HG02938 (cell line): ENCODE measurements at regions not wholly inside any gene's neighbourhood (a gene's known extent, or its start where the extent isn't known, plus 50 kb on each side); places are given as distances from the start of the nearest gene placed in this dataset.
"Not testable (repeated sequence)": the region's sequence is repeated elsewhere in the genome, so short reads cannot be mapped to it uniquely, and the experiment has no call there.

Experiments
- ATAC-seq: cut with Tn5 transposase; IDR thresholded peaks from one replicate; pipeline ENCODE4 v1.9.1; 2021; ENCODE audit warnings: mild to moderate bottlenecking, moderate library complexity; ENCODE audit not compliant: unreplicated experiment

DNA sequence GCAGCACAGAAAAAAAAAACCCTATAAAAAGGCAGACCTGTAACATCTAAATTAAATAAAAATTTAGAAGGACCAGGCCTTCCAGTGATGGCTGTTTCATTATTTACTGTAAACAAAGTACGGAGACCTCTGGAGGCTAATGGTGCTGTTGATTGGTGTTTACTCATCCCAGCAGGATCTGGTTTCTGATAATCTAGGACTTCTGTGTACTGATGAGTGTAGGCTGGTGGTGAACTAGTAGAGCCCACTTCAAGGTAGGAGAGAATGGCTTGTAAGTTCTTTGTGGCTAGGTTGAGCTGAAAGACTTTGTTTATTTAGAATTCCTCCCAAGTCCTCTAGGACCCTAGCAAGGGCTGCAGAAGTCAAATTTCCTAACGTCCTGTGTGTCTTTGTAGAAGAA is 398.1 kb upstream of the PITX2 start:
- no peak for ATAC-seq

GRCh38 chr4:111022758-111023157 is 399.9 kb upstream of the PITX2 start:
- ATAC-seq = no peak

DNA sequence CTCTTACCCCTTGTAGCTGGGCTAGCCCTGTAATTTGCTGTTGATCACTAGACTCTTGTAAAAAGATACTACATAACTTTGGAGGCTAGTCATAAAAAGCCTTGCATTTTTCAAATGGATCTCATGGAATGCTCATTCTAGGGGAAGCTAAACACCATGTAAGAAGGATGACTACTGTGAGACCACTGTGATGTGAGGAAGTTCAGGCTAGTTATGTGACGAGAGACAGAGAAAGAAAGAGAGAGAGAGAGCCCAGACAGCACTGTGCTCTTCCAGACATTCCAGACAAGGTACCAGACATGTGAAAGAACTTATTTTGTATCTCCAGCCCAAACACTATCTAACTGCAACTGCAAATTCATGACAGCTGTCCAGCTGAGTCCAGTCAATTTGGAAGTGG is 404.6 kb upstream of the PITX2 start:
- ATAC-seq = no peak

DNA sequence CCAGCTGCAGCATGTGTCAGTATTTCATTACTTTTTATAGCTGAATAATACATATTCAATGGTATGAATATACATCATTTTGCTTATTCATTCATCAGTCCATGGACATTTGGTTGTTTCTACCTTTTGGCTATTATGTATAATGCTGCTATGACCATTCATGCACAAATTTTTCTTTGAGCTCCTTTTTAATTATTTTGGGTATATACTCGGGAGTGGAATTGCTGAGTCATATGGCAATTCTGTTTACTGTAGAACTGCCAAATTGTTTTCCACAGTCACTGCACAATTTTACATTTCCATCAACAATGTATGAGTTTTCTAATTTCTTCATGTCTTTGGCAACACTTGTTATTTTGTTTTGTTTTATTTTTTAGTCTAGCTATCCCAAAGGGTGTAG is 405.9 kb upstream of the PITX2 start:
- no peak for ATAC-seq

DNA sequence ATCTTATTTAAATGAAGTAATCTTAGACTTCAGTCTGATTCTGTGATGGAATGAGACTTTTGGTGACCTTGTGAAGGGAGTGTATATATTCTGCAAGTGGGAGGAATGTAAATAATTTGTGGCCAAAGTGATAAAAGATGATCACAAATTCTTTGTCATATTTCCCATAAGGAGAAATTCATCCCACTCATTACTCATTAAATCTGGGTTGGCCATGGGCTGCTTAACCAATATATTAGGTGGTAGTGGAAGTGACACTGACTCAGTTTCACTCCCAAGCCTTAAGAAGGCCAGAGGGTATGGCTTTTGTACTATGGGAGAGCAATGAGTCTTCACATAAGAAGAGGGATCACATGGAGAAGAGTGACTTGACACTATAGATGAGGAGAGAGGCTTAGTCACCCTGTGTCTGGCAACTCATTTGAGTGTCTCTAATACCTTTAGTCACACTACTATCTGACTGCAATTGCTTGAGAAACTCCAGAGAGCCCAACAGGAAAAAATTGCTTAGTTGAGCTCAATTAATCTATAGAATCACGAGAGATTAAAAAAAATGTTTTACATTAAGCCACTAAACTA is 408.2 kb upstream of the PITX2 start:
- no peak for ATAC-seq

GRCh38 chr4:111031596-111031995 is 408.7 kb upstream of the PITX2 start:
- no peak for ATAC-seq

DNA sequence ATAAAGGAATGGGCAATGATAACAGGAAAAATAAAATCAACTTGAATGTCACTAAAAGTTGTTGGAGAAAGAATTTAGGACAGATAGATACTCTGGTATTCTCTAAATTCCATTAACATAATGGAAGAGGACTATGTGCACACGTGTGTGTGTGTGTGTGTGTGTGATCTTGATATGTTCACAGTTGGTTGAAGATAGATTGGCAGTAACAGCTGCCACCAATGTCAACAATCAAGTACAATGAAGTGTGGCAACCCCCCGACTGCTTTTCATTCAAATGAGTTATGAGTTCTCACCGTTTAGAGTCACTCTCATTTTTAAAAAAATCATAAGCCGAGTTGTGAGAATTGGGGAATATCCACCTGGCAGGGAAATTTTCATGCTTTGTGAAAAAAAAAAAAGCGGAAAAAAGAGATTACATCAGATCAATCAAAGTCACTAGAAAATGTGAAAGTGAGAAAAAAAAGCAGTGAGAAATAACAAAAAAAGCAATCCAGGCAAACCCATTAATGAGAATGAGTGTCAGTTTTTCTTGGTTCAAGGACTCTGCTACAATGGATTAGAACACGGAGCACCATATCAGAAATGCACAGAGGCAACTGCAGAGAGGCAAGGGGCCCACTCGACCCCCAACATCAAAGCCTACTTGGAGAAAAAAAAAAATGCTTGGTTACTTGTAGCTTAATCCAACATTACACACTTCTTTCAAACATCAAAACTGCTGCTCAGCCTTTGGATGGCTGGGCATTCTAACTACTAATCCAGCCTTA is 414.9 kb upstream of the PITX2 start:
- ATAC-seq = no peak

GRCh38 chr4:111040904-111041303 is 418.0 kb upstream of the PITX2 start:
- ATAC-seq = no peak

- no peak for ATAC-seq
Observed at GRCh38 chr4:111043286-111043685, 420.4 kb upstream of the PITX2 start.

DNA sequence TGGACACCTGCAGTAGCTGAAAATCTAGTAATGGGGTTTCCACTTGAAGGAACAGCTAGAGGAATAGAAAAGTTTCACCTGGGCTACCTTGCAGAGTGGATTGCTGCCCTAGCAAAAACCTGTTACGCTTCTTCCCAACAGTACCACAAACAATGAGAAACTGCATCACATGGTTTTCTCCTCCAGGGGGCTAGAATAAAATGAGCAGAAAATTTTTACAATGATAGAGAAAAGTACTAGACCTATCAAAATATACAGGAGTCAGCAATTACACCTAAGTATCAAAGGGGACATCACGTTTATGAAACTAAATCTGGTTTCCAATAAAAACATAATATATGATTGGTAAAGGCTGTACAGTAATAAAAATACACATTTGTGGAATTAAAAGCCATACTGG is 423.1 kb upstream of the PITX2 start:
- no peak for ATAC-seq

- peak; percentile 58 for ATAC-seq
Observed at GRCh38 chr4:111046811-111047210, 423.9 kb upstream of the PITX2 start.

GRCh38 chr4:111048316-111048715 is 425.4 kb upstream of the PITX2 start:
- ATAC-seq = no peak

DNA sequence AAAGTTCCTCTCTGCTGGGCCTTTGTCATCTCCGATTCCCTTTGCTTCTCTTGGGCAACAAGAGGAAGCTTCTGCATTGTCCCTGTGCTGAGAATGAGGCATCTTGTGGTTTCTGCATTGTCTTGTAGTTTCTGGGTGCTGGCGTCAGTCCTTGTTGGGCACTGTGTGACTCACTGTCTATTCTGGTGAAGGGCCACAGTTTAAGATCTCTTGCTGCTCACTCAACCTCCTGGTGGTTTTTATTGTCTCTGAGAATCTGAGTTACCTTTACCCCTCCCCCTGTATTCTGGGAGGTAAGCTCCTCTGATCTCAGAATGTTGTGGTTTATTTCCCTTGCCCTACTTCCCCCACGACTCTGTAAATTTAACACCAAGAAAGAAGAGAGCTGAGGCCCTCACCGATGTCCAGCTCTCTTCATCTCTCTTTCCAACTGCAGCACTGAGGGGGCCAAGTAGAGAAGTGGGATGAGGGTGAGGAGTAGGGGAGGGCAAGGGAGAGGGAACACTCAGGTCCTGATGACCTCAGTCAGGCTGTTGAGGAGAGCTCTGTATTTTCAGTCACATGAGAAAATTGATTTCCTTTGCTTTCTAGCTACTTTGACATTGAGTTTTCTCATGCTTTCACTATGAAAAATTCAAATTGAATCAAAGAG is 441.6 kb upstream of the PITX2 start:
- no peak for ATAC-seq

GRCh38 chr4:111066001-111066400 is 443.1 kb upstream of the PITX2 start:
- ATAC-seq = no peak

DNA sequence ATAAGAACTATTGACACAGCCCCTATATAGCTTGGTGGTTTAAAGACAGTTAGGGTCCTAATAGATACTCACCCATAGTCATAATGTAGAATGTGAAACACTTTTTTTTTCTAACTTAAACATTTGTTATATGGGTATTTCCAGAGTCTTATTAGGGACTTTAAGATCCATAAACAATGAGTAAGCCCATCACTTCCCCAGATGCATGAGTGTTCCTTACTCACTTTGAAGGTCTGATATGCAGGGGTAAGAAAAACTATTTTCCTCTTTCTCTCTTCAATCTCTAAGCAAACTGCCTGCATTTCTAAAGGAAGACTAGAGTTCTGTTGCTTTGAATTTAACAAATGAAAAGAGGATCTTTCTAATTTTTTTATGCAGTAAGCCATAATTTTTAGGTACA is 443.6 kb upstream of the PITX2 start:
- no peak for ATAC-seq

- ATAC-seq = no peak
Observed at GRCh38 chr4:111066887-111067286, 444.0 kb upstream of the PITX2 start.

DNA sequence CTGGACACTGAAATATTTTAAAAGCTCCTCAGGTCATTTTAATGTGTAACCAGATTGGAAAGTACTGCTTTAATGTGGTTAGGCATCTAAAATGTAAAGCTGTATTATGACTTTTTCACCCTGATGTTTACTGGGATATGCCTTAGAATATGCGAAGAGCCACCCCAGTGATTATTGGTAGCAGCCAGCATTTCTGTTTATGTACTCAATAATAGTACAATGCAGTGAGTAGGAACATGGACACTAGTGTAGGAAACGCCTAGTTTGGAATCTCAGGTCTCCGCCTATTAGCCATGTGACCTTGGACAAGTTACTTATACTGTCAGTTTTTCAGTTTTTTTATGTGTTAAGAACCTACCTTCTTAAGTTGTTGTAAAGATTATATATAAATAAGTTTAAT is 446.0 kb upstream of the PITX2 start:
- no peak for ATAC-seq

- no peak for ATAC-seq
Observed at GRCh38 chr4:111070390-111070789, 447.5 kb upstream of the PITX2 start.

- ATAC-seq = no peak
Observed at GRCh38 chr4:111074523-111075114, 451.7 kb upstream of the PITX2 start.

DNA sequence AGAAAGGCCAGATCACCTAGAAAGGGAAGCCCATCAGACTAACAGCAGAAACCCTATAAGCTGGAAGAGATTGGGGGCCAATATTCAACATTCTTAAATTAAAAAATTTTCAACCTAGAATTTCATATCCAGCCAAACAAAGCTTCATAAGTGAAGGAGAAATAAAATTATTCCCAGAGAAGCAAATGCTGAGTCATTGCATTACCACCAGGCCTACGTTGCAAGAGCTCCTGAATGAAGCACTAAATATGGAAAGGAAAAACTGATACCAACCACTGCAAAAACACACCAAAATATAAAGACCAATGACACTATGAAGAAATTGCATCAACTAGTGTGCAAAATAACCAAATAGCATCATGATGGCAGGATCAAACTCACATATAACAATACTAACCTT is 453.4 kb upstream of the PITX2 start:
- ATAC-seq = not testable (repeated sequence)

DNA sequence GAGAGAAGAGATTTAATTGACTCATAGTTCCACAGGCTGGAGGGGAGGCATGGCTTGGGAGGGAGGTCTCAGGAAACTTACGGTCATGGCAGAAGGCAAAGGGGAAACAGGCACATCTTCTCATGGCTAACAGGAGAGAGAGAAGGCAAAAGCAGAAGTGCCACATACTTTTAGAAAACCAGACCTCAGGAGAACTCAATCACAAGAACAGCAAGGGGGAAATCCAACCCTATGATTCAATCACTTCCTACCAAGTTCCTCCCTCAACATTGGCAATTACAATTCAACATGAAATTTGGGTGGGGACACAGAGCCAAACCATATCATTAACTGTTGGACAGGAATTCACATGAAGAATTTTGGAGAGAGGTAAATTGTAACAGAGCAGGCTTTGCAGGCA is 485.3 kb upstream of the PITX2 start:
- no peak for ATAC-seq

DNA sequence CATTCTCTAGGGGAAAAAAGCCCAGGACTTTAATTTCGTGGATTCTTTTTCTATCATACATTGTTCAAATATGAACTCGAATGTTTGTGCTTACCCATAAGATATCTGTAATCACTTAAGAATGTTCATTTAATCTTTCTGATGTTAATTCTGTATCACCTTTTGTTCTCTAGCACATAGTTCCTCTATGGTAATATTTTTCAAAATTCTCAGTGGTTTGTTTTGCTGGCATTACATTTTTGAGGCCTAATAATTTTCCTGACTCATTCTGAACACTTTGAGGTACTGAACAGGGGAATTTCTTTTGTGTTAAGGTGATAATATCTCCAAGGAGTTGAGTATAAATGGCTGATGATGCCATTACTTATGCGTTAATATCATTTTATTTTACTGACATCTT is 490.7 kb upstream of the PITX2 start:
- no peak for ATAC-seq
